Endothelial cell of hepatic sinusoid (primary cell): ENCODE measurements at regions not wholly inside any gene's neighbourhood (a gene's known extent, or its start where the extent isn't known, plus 50 kb on each side); places are given as distances from the start of the nearest gene placed in this dataset.
"Not testable (repeated sequence)": the region's sequence is repeated elsewhere in the genome, so short reads cannot be mapped to it uniquely, and the experiment has no call there.

Experiments
- in situ Hi-C: cut with HindIII; loops from 2 replicates; pipeline ENCODE4 v1.10.0; 2017; ENCODE audit warnings: low sequenced_read_pairs

DNA sequence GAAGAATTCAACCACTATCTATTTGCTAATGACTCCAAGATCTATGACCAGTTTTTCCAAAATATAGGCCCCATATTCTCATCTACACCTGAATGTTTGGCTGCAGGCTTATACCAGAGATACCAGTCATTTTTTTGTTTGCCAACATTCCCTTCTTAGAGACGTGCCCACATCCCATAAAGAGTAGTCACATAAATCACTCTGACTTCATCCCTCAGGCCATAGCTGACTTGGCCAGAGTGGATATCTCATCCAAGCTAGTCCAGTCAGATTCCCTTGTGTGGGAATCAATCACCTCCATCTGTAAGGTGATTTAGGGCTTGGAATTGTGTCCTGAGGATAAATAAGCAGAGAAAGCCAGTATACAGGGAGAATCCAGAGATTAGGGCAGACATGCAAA is 124.3 kb upstream of the SLC24A2 start:
- in situ Hi-C loops = no loop called here

- in situ Hi-C loops = no loop called here
These were observed 114.2 kb upstream of the SLC24A2 start for GRCh38 chr9:19903076-19903475.

- in situ Hi-C loops = no loop called here
These were observed 112.7 kb upstream of the SLC24A2 start for GRCh38 chr9:19901586-19901985.

DNA sequence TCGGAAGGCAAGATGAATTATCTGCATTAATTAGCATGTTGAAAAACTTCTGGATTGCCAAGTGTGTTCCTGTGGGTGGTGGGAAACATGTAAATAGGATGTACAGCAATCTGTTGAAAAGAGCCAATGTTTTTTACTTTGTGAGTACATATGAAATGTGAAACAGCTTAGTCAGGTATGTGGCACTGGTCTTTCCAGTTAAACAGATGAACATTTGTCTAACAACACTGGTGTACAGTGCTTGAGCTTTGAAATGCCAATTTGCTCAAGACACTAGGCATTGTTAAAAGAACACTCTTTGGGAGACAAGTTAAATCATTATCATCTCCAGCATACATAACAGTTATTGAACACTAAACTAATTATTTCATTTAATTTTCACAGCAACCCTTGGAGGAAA is 107.3 kb upstream of the SLC24A2 start:
- in situ Hi-C loops = no loop called here

DNA sequence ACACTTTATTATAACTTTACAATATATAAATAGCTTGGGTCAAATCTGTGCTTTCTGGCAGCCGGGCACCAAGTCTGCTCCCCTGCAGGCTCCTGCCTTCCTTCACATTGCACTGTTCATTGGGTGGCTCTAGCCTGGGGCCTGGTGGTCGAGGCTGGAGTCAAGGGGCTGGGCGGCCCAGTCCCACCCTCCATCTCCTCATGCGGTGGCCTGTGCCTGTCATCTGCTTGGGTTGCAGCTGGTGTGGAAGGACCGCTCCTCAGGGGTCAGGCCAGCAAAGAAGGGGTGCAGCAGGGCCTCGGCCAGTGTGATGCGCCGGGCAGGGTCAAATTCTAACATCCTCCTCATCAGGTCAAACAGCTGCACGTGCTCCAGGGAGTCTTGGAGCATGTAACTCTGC is 106.7 kb upstream of the SLC24A2 start:
- in situ Hi-C loops = not testable (repeated sequence)

GRCh38 chr9:19895006-19895405 is 106.2 kb upstream of the SLC24A2 start:
- in situ Hi-C loops = no loop called here

GRCh38 chr9:19885608-19886007 is 96.8 kb upstream of the SLC24A2 start:
- in situ Hi-C loops = no loop called here

DNA sequence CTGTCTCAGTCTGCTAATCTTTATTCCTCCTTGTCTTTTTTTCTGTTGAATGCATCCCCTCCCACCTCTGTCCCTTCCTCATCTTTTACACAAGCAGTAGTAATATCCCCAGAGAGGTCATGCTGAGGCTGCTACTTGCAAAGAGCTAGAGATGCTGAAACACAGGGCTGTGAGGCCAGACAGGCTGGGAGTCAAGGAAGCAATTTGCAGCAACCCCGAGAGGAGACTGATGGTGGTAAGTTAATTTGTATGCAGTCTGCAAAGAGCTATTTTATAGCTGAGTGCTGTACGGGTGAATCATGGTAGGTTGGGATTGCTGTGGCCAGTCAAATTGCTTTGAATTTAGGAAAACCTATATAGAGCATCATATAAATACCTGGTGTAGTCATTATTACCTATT is 90.2 kb upstream of the SLC24A2 start:
- in situ Hi-C loops = no loop called here

DNA sequence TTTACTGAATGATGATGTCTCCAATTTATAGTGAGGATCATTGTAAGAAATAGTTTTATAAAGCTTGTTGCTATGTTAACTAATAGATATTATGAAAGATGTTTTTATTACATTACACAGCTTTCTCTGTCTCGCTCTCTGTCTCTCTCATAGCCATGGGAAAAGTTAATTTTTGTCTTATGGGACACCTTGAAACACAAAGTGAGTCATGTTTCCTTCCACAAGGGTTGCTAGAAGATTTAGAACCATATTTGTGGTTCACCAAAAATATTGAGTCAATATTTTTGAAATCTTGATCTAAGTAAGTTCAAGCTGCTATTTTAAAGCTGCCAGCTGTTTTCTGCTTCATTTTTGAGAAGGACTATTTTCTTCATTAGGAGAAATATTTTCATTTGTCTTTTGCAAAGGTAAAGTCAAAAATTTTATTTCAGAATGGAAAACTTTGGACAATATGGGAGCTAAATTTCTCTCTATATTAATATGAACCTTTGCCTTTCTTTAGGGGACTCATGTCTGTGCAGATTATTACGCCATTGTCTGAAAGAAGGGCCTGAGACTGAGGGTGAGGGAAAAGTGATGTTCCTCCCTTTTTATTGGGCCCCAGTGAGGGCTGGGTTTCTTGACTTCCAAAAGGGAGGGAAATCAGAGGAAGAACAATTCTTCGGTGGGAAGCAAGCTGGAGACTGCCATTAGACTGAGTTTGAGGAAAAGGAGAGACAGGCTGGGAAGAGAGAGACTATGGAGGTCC is 87.9 kb upstream of the SLC24A2 start:
- in situ Hi-C loops = no loop called here

DNA sequence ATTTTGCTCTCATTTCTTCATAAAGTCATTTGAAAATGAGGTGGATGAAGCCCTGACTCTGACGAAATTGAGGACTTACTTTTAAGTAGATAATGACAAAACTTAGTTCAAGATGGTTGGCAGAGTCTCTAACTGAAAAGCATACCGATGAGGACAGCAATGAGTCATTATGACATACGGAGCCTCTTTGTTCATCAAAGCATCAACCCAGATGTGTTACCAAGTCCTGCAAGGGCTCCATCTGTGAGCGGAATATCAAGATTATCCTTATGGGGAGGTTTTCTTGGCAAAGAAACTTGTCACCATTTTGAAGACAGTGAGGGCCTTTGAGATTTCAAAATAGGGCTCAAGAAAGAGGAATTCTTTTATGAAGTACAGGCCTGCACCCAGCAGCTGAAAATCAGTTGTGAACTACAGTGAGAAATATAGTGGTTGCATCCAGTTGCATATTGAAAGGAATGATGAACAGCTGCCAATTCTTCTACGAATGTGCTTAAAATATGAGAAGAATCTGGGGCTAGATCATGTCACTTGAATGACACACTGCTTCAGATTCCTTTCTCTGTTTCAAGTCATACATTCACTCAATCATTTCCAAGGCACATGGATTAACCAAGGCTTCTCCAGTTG is 86.6 kb upstream of the SLC24A2 start:
- in situ Hi-C loops = no loop called here

DNA sequence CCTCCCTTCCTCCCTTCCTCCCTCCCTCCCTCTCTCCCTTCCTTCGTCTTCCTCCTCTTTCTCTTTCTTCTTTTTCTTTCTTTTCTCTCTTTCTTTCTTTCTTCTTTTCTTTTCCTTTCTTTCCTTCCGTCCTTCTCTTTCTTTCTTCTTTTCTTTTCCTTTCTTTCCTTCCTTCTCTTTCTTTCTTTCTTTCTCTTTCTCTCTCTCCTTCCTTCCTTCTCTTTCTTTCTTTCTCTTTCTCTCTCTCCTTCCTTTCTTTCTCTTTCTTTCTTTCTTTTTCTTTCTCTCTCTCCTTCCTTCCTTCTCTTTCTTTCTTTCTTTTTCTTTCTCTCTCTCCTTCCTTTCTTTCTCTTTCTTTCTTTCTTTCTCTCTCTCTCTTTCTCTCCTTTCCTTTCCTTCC is 84.4 kb upstream of the SLC24A2 start:
- in situ Hi-C loops = not testable (repeated sequence)

DNA sequence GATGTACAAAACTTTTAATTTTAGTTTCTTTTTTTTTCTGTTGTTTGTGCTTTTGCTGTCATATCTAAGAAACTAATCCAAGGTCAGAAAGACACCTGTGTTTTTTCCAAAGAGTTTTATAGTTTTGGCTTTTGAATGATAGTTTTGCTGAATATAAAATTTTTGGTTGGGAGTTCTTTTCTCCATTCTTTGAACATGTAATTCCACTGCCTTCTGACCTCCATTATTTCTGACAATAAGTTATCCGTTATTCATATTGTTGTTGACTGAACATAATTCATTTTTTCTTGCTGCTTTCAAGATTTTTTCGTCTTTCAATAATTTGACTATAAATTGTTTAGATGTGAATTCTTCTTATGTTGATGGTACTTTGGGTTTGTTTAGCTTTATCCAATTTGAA is 82.2 kb upstream of the SLC24A2 start:
- in situ Hi-C loops = no loop called here

GRCh38 chr9:19840953-19841352 is 52.1 kb upstream of the SLC24A2 start:
- in situ Hi-C loops = no loop called here
